Coronary artery (tissue), 2 donors: ENCODE measurements at regions not wholly inside any gene's neighbourhood (a gene's known extent, or its start where the extent isn't known, plus 50 kb on each side); places are given as distances from the start of the nearest gene placed in this dataset.

ENCODE experiments used
- DNase-seq: peaks from one replicate; pipeline ENCODE4 v3.0.0-alpha.2; 2017; ENCODE audit warnings: low spot score
- H3K27ac ChIP-seq, 2 donors: fragments of 200-600 bp; sonication (generic); one replicate each; pipeline ENCODE4 v1.5.1; 2016 to 2019
- H3K4me3 ChIP-seq: fragments of 200-600 bp; sonication (generic); 2 replicates; pipeline ENCODE4 v1.5.1; 2016; ENCODE audit warnings: mild to moderate bottlenecking, moderate library complexity
- TF ChIP-seq, protein P1 (sequence below): fragments of 200-600 bp; sonication (generic); IDR thresholded peaks from one replicate; pipeline ENCODE4 v1.5.1; 2019; ENCODE audit warnings: antibody characterized with exemption

DNA sequence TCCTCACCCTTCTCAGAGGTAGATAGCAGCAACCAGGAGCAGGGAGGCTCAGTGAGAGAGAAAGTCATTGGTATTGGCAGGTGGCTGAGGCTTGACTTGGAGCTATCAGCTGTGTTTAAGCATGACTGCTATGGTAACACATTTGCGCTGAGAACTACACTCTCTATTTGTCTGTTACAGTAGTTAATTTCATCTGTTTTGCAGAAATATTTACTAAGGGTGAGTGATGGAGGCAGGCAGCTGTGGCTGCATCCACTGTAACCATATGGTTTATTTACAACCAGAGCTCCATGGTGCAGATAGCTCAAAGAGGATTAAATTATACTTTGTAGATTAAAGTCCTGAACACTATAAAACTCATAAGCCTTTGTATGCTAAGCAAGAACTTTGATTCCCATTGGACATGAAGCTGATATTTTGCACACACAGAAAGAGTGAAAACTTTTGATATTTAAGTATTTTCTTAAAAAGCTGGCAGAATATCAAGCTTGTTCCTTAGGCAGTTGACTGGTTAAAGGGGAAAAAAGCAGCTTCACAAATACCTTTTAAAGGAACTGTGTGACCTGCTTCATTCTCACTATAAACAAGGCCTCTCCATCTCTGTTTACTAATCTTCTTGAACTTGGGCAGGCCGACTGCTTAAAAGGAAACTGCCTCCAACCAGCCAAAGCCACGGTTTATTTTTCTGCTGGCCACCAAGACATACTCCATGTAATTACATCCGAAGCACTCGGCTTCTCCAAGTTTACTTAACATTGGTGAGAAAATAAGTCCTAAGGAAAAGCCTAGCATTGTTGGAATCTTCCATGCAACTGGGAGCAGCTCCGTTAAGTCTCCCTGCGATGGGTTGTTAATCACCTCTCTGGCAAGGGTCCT is 299.8 kb upstream of the ZFHX3 start:
- H3K4me3 ChIP-seq, result no peak overlapping the region
- TF ChIP-seq, protein P1, sequence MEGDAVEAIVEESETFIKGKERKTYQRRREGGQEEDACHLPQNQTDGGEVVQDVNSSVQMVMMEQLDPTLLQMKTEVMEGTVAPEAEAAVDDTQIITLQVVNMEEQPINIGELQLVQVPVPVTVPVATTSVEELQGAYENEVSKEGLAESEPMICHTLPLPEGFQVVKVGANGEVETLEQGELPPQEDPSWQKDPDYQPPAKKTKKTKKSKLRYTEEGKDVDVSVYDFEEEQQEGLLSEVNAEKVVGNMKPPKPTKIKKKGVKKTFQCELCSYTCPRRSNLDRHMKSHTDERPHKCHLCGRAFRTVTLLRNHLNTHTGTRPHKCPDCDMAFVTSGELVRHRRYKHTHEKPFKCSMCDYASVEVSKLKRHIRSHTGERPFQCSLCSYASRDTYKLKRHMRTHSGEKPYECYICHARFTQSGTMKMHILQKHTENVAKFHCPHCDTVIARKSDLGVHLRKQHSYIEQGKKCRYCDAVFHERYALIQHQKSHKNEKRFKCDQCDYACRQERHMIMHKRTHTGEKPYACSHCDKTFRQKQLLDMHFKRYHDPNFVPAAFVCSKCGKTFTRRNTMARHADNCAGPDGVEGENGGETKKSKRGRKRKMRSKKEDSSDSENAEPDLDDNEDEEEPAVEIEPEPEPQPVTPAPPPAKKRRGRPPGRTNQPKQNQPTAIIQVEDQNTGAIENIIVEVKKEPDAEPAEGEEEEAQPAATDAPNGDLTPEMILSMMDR, result no peak
- no peak overlapping the region for H3K27ac ChIP-seq
- DNase-seq, result no peak

DNA sequence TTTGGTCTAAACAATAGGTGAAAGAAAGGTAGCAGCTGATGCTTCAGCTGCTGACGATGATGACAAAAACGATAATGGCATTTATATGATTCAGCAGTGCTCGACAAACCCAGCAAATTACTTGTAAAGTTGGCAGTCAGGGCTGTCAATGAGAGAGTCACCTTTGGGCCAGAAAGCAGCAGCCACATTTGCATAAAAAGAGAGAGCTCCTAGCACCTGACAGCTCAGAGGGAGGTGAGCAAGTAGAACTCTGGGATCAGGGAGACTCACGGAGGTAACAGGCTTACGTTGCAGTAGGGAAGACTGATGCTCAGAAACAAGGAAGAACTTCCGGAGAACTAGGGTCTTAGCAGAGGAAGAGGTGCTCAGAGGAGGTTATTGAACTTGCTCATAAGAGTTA is 291.9 kb upstream of the ZFHX3 start:
- no peak for DNase-seq
- no peak overlapping the region for H3K4me3 ChIP-seq
- TF ChIP-seq, protein P1, result no peak
- H3K27ac ChIP-seq, result no peak overlapping the region

DNA sequence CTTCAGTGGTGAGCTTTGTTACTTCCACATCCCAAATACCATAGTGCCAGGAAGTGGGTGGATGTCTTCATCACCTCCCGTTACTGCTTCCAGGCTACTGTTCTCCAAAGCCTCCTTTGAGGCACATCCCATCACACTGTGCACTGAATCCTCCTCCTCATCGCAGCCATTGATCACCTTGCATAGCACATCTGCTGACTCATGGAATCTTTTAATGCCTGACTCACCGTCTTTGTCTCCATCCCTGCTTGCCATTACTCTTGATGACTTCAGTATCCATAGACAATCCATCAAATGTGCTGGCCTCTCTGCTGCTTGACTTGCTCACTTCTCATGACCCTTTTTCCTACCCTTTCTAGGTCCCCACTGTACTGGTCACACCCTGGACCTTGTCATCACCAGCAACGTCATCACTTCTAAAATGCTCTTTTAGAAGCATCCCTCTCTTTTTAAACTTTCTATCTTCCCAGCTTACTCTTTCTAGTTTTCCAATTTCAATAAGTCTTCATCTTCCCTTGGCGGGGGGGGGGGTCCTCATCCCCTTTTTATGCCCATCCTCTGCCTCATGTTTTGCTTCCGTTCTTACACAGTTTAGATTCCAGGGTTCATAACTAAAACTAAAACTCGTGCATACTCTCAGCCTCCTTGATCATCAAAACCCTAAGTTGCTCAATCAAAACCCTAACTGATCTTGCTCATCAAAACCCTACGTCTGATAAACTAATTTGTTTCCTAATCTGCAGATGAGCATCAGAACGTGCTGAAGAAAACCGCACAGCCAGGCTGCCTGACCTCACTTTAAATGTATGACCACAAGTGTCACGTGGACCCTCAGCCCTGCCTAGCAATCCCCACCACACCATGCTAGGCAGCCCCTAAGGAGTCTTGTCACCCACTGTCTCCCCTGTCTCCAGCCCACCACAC is 289.7 kb upstream of the ZFHX3 start:
- H3K4me3 ChIP-seq, result no peak overlapping the region
- no peak overlapping the region for H3K27ac ChIP-seq
- TF ChIP-seq, protein P1, result no peak
- no peak for DNase-seq

DNA sequence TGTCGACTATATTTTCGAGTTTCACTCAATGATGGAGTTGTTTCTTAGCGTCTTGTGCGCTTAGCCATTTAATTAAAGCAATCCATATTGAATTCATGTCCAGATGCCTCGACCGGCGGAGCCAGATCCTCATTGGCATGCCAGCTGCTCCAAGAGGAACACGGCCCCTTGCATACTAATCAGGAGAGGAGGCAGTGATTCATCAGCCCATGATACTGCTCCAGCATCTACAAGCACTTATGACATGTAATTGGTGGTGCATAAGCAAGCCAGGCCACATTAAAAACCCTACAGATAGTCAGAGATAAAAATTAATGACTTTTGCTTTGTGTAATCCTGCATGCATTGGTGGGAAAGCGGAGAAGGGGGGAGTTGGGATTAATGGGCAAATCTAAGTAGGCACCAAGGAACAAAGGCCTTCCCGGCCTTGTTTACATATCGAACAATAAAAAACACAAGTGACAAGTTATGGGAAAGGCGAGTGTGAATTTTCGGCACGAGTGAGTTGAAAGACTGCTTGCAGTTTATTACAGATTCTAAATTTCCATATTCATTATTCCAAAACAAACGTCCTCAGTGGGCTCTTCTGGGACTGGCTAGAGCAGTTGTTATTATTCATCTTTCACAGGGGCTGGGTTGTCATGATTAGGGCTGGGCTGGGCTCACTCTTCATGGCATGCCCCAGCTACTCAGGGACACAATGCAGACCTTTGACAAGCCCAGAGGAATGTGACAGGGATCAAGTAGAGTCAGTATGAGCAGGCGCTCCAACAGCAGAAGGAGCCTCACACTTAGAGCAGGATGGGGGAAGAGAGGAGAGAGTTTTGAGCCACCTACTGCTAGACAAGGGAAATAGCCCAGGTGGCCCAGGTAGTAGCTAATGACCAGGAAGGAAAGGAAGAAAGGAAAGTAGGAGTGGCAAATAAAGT is 281.7 kb upstream of the ZFHX3 start:
- TF ChIP-seq, protein P1, result no peak
- no peak overlapping the region for H3K27ac ChIP-seq
- no peak overlapping the region for H3K4me3 ChIP-seq
- DNase-seq, result no peak

GRCh38 chr16:73326770-73327470 is 279.0 kb upstream of the ZFHX3 start:
- TF ChIP-seq, protein P1, result no peak
- Histone ChIP-seq H3K27ac (no peak overlapping the region), H3K4me3 (no peak overlapping the region)
- DNase-seq, result no peak

DNA sequence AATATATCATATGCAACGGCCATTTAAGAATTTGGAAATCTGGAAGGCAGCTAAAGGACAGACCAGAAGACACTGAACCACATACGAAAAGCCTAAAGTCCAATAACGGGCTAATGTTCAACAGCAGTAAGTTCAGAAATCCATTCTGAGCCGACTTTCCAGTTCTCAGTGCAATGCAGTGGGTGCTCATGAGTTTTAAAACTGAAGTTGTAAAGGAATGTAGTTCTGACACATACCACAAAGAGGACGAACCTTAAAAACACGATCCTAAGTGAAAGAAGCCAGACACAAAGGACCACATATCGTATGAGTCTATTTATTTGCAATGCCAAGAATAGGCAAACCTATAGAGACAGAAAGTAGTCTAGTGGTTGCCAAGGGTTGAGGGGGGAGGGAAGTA is 278.3 kb upstream of the ZFHX3 start:
- TF ChIP-seq, protein P1, result no peak
- no peak overlapping the region for H3K27ac ChIP-seq
- H3K4me3 ChIP-seq, result no peak overlapping the region
- no peak for DNase-seq
